Activated naive CD4-positive, alpha-beta T cell treated with anti-CD3 and anti-CD28 coated beads, Interleukin-2, amount 50 U/mL, for 24 hours (primary cell): ENCODE measurements at regions not wholly inside any gene's neighbourhood (a gene's known extent, or its start where the extent isn't known, plus 50 kb on each side); places are given as distances from the start of the nearest gene placed in this dataset.
A peak's percentile ranks its signal among the peaks of the same experiment; 100 is the strongest.
"Not testable (repeated sequence)": the region's sequence is repeated elsewhere in the genome, so short reads cannot be mapped to it uniquely, and the experiment has no call there.

Experiments used
- H3K27ac Mint-ChIP-seq: one replicate; pipeline ENCODE4 v1.8.0; 2021; ENCODE audit warnings: mild to moderate bottlenecking, mixed read lengths
- H3K27me3 Mint-ChIP-seq: one replicate; pipeline ENCODE4 v1.8.0; 2021; ENCODE audit warnings: mixed read lengths
- H3K36me3 Mint-ChIP-seq: one replicate; pipeline ENCODE4 v1.8.0; 2021; ENCODE audit warnings: mixed read lengths
- H3K4me1 Mint-ChIP-seq: one replicate; pipeline ENCODE4 v1.8.0; 2021; ENCODE audit warnings: mixed read lengths
- H3K4me3 Mint-ChIP-seq: one replicate; pipeline ENCODE4 v1.8.0; 2021; ENCODE audit warnings: mild to moderate bottlenecking, mixed read lengths
- H3K9me3 Mint-ChIP-seq: one replicate; pipeline ENCODE4 v1.8.0; 2021; ENCODE audit warnings: mixed read lengths

DNA sequence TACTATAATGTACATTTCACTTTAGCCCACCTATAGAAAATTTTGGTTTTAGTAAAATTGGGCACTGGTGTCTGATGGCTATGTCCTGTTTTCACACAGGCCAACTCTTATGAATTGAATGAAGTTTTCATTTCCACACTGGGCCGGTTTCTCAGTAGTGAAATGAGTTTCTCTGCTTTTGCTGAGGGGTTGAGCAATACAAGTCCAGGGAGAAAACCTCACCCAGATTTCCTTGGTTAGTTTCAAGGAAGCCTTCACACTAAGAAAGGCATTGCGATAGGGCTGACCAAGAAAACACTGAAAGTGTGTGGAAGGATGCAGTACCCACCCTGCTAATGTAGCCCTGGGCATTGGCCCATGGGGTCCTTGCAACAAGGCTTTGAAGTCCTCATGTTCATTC, 331.5 kb upstream of the CFAP20DC start:
- H3K4me1 Mint-ChIP-seq: peaks cover 31% of the 10 kb centered on the region
- H3K9me3 Mint-ChIP-seq: no peaks in the 10 kb centered on the region
- no peaks in the 10 kb centered on the region for H3K27me3 Mint-ChIP-seq
- H3K27ac Mint-ChIP-seq: no peak overlapping the region
- no peaks in the 10 kb centered on the region for H3K36me3 Mint-ChIP-seq
- no peak overlapping the region for H3K4me3 Mint-ChIP-seq

DNA sequence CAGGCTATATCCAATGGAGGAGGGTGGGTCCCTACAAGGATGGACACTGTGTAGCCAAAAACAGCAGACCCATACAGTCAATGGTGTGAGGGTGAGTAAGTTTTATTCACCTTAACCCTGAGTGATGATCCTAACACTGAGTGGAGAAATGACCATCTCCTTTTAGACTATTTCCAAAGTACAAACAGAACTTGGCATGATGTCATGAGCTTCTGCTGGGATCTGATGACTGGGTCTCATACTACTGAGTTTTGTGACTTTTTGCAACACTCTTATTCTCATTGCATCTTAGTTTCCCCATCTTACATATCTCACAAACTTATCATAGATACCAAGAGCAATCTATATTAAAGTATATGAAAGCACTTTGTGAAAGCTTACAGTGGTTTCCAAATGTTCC, 330.3 kb upstream of the CFAP20DC start:
- Mint-ChIP-seq H3K9me3 (no peaks in the 10 kb centered on the region), H3K27ac (no peak overlapping the region), H3K4me1 (peaks cover 21% of the 10 kb centered on the region), H3K4me3 (no peak overlapping the region), H3K27me3 (no peaks in the 10 kb centered on the region), H3K36me3 (no peaks in the 10 kb centered on the region)

DNA sequence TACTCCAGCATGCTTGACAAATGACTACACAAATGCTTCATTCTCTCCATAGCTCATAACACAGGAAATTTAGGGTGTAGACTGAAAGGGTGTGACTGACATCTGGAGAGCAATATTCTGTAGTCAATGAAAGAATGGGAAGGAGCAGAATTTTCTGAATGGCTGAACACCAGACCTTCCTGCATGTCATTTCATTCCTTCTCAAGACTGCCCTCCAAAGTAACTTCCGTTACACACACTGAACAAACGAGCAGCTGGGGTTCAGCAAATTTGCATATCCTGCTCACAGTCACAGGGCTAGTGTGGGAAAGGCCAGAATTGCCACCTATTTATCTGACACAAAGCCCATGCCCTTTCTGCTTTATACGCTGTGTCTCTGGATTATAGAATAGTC, 325.0 kb upstream of the CFAP20DC start:
- Mint-ChIP-seq H3K4me3 (no peak overlapping the region), H3K4me1 (no peaks in the 10 kb centered on the region), H3K27me3 (no peaks in the 10 kb centered on the region), H3K27ac (no peak overlapping the region), H3K9me3 (no peaks in the 10 kb centered on the region), H3K36me3 (no peaks in the 10 kb centered on the region)

DNA sequence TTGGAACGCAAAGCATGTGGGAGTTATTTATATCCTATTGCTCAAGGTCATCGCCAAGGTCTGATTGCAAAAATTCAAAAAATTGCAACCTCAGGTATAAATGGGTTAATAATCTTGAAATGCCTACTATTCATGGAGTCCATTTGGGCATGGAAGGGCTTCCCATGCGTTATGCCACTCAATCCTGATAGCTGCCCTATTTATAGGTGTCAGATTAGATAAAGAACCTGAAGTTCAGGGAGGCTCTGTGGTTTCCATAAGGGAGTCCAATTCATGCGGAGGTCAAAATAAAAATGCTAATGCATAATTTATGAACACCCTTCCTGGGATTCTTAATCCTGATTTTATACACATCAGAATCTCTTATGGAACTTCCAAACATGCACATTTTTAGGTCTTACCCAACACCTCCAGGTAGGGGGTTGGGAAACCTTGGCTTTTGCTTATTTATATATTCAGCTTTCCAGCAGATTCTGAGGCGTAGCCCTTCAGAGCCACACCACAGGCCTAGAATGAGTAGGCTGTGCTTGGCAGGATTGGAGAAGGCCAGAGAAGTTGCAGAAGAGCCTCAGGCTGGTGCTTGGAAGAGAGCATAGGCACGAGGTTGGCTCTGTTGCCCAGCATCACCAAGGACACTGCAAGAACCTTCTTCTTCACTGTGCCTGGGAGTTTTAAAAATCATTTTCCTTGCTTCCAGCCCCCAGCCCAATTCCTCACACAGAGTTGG, 324.4 kb upstream of the CFAP20DC start:
- Mint-ChIP-seq H3K27me3 (no peaks in the 10 kb centered on the region), H3K27ac (no peak overlapping the region), H3K36me3 (no peaks in the 10 kb centered on the region), H3K4me3 (no peak overlapping the region), H3K4me1 (peaks cover 3% of the 10 kb centered on the region), H3K9me3 (no peaks in the 10 kb centered on the region)

DNA sequence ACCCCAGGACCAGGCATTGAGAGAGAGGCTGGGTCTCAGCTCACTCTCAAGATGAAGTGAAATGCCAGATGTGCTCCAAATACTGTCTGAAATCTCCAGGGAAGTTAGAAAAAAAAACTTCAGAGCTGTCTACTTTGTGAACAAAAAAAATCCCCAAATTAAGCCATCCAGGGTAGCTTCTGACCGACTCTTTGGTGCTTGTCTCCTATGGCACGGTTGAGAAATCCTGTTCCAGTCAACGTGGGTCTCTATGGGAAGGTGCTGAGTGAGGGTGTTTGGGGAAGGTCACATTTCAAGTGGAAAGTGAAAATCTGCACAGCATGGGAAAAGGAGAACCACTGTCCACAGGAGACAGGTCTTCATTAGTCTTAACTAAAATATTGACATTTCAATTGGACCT, 322.5 kb upstream of the CFAP20DC start:
- H3K9me3 Mint-ChIP-seq: no peaks in the 10 kb centered on the region
- no peaks in the 10 kb centered on the region for H3K36me3 Mint-ChIP-seq
- no peak overlapping the region for H3K4me3 Mint-ChIP-seq
- peaks cover 12% of the 10 kb centered on the region for H3K4me1 Mint-ChIP-seq
- H3K27ac Mint-ChIP-seq: no peak overlapping the region
- H3K27me3 Mint-ChIP-seq: no peaks in the 10 kb centered on the region

DNA sequence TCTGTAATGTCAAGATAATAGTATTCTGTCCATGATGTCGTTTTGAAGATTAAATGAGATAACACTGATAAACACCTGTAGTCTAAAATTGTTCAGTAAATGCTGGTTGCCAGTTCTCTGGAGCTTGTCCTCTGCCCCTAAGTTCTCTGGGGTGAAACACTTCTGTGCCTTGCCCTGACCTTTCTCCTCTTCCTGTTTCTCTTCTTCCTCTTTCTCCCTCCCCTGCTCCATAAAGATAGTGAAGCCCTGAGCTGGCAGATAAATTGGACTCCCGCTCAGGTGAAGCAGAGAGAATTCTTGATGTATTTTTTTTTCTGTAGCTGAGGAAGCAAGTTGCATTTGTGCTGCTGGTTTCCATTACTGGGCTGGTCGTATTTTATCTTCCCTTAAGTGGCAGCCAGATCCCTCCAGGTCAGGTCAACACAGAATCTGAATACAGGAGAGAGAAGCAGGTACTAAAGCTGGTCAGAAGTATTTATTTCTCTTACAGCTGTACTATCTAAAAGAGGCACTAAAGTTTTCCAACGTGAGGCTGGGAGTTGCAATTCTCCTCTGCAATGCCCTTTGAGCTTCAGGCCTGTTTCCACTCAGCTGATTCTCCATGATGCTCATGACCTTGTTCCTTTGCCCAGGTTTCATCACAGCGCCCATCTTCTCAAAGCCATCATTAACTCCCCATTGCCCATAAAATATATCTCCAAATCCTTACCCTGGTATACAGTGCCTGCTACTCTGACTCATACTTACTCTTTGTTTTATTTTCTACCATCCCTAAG, 319.3 kb upstream of the CFAP20DC start:
- no peak overlapping the region for H3K4me3 Mint-ChIP-seq
- H3K36me3 Mint-ChIP-seq: peaks cover 1% of the 10 kb centered on the region

DNA sequence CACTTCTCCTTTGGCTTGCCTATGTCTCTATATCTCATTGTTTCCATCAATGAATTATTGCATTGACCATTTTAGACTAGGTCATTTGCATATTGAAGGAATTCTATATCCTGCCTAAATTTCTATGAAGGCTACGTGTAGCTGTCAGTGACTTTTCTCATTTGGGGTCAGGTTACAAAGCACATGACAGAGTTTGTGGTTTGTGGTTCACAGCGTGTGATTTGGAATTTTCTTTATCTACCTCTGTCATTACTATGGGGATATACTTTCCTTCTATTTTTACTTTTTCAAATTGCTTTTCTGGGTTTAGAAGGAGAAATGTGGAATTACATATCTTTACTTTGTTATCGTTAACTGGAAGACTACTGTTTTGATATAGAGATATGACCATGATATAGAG, 317.3 kb upstream of the CFAP20DC start:
- Mint-ChIP-seq H3K4me1 (peaks cover 22% of the 10 kb centered on the region), H3K4me3 (no peak overlapping the region), H3K36me3 (peaks cover 1% of the 10 kb centered on the region), H3K9me3 (no peaks in the 10 kb centered on the region), H3K27me3 (no peaks in the 10 kb centered on the region), H3K27ac (no peak overlapping the region)

More for the DNA sequence above, 319.3 kb upstream of the CFAP20DC start:
- H3K27me3 Mint-ChIP-seq: no peaks in the 10 kb centered on the region
- H3K27ac Mint-ChIP-seq: peak overlapping the region; percentile 1
- H3K4me1 Mint-ChIP-seq: peaks cover 22% of the 10 kb centered on the region
- no peaks in the 10 kb centered on the region for H3K9me3 Mint-ChIP-seq

DNA sequence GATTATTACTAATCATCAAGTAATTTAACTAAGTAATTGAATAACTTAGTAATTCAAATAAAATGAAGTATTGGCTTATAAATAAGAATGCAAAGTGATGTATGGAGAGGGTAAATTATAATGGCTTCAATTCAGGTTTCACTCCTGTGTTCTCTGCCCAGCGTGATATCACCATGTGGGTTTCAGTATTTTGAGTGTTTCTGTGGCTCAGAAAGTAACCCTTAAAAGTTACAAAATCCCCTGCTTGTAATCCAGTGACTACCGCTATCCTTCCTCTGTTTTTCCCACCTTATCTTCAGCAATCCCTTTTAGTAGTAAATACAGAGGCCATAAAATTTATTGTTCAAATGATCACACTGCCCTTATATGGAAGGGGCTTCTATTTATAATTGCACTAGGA, 316.4 kb upstream of the CFAP20DC start:
- Mint-ChIP-seq H3K36me3 (peaks cover 5% of the 10 kb centered on the region), H3K4me1 (peaks cover 22% of the 10 kb centered on the region), H3K27me3 (no peaks in the 10 kb centered on the region), H3K9me3 (peaks cover 7% of the 10 kb centered on the region), H3K4me3 (no peak overlapping the region), H3K27ac (no peak overlapping the region)

DNA sequence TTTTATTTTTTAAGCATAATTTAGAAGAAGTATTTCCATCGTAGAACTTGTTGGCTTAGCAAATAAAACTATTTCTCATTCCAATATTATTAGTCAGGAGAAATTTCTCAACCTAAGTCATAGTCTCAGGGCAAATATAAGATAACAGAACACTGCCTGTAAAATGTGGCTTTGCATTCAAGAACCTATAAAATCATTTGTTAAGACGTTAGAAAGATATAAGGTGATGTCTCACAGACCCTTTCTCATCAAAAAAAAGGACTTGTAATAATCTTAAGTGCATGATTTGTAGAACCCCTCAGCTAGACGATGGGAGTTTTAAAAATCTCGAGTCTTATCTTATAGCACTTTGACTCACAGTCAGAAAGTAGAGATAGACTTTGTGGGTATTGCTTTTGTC, 314.7 kb upstream of the CFAP20DC start:
- Mint-ChIP-seq H3K36me3 (peaks cover 5% of the 10 kb centered on the region), H3K27ac (no peak overlapping the region), H3K9me3 (peaks cover 11% of the 10 kb centered on the region), H3K4me3 (no peak overlapping the region), H3K27me3 (no peaks in the 10 kb centered on the region), H3K4me1 (peaks cover 22% of the 10 kb centered on the region)

DNA sequence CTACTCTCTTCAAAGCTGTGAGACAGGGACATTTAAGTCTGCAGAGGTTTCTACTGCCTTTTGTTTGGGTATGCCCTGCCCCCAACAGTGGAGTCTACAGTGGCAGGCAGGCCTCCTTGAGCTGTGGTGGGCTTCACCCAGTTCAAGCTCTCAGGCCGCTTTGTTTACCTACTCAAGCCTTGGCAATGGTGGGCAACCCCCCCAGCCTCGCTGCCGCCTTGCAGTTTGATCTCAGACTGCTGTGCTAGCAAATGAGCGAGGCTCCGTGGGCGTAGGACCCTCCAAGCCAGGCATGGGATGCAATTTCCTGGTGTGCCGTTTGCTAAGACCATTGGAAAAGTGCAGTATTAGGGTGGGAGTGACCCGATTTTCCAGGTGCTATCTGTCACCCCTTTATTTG, 310.5 kb upstream of the CFAP20DC start:
- peaks cover 15% of the 10 kb centered on the region for H3K9me3 Mint-ChIP-seq
- not testable (repeated sequence) for H3K27me3 Mint-ChIP-seq, H3K27ac Mint-ChIP-seq, H3K4me3 Mint-ChIP-seq, H3K4me1 Mint-ChIP-seq
- peaks cover 10% of the 10 kb centered on the region for H3K36me3 Mint-ChIP-seq

DNA sequence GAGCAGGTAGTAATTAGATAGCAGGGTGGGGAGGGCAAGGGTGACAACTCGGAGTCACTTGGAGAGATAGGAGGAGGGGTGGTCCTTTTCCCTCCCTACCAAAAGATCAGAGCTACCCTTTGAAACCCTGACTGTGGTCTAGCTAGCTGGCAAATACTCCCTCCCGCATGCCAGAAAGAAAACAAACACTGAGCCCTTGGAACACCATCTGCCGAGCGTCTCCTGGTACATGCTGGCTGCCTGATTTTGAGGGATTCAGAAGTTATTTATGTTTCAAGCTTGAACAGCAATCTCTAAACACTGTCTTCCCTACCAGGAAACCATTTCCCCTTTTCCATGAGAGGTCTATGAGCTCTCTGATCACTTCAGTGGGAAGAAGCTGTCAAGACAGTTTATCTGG, 291.6 kb upstream of the CFAP20DC start:
- Mint-ChIP-seq H3K4me1 (peaks cover 10% of the 10 kb centered on the region), H3K4me3 (no peak overlapping the region), H3K27me3 (no peaks in the 10 kb centered on the region), H3K36me3 (no peaks in the 10 kb centered on the region), H3K27ac (no peak overlapping the region), H3K9me3 (no peaks in the 10 kb centered on the region)

DNA sequence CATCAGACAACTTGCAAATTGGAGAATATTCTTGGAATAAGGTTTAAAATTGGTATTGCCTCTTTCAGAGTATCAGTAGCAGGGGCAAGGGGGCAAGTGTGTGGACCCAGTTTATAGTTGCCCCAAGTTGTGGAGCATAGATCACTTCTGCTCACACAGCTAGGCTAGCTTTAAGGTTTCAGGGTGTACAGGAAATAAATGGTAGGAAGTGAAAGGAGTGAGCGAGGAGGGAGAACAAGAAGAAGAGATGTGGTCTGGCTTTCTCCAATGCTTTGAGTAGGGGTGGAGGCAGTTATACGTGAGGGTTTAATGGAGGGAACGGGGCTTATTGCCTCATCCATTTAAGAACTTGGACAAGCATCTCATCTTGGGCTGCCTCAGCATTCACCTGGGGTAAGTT, 290.0 kb upstream of the CFAP20DC start:
- Mint-ChIP-seq H3K36me3 (no peaks in the 10 kb centered on the region), H3K9me3 (no peaks in the 10 kb centered on the region), H3K27ac (no peak overlapping the region), H3K4me3 (no peak overlapping the region), H3K4me1 (peaks cover 10% of the 10 kb centered on the region), H3K27me3 (no peaks in the 10 kb centered on the region)

DNA sequence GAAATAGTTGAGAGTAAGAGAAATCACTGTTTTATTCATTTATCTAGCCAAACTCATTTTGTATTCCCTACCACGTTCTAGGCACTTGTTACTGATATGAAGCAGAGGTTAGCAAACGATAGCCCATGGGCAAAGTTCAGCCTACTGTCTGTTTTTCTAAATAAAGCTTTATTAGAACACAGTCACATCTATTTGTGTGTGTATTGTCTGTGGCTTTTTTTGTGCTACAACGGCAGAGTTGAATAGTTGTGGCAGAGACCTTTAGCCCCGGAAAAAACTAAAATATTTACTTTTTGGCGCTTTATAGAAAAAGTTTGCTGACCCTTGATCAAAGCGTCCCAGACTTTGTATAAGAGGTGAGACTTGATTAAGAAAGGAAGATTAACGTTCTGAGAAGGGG, 289.1 kb upstream of the CFAP20DC start:
- Mint-ChIP-seq H3K9me3 (peaks cover 3% of the 10 kb centered on the region), H3K4me1 (peaks cover 10% of the 10 kb centered on the region), H3K27ac (no peak overlapping the region), H3K36me3 (no peaks in the 10 kb centered on the region), H3K4me3 (no peak overlapping the region), H3K27me3 (no peaks in the 10 kb centered on the region)

DNA sequence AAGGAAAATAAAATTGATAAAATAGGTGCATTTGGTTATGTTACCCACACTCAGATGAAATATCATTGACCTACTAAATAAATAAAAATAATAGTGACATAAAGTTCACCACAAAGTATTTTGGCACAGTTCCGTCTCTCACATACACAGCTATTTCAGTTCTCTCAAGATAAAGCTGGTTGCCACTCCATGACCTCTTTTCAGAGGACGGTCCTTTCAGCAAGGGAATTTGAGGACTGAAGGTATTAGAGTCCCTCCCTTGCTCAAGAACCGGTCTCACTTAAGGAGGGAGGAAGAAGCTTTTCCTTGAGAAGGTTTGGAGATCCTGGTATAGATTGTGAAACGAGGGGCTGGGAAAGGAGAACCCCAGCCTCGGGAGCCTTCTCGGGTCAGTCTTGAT, 285.5 kb upstream of the CFAP20DC start:
- peaks cover 5% of the 10 kb centered on the region for H3K9me3 Mint-ChIP-seq
- H3K27ac Mint-ChIP-seq: no peak overlapping the region
- no peaks in the 10 kb centered on the region for H3K27me3 Mint-ChIP-seq
- peaks cover 4% of the 10 kb centered on the region for H3K36me3 Mint-ChIP-seq
- H3K4me1 Mint-ChIP-seq: peaks cover 9% of the 10 kb centered on the region
- no peak overlapping the region for H3K4me3 Mint-ChIP-seq

DNA sequence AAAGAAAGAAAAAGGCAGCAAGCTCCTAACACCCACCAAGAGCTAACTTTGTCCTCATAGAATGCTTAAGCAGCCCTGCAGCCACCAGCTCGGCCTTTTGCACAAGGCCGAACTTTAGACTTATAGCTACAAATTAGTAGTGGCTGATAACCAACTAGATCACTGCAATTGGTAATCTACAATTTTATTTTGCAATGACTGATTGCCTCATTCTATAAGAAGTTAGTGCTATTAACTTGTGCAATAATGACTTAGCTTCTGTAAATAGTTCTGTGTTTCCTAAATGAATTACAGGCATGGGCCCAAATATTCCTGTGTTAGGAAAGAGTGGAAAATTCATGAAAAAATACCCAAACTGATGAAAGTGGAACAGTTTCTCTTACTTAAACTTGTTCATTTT, 284.8 kb upstream of the CFAP20DC start:
- peaks cover 4% of the 10 kb centered on the region for H3K36me3 Mint-ChIP-seq
- H3K27me3 Mint-ChIP-seq: no peaks in the 10 kb centered on the region
- peaks cover 1% of the 10 kb centered on the region for H3K4me1 Mint-ChIP-seq
- H3K27ac Mint-ChIP-seq: no peak overlapping the region
- peaks cover 5% of the 10 kb centered on the region for H3K9me3 Mint-ChIP-seq
- no peak overlapping the region for H3K4me3 Mint-ChIP-seq

DNA sequence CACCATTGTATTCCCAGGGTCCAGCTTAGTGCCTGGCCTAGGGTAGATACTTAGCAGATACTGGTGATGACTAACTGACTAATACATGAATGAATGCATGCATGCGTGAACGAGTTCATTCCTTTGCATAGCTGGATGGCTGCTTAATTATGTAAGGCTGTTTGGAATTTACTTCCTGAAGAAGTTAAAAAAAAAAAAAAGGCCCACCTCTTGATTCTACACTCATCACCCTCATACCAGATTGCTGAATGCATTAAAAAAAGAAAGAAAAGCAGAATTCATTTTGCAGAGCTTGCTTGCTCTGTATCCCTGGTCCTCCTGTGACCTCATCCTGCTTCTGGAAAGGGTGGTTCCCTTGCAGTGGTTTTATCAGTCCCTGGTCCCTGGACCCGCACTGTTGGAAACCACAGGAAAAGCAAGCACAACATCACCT, 277.6 kb upstream of the CFAP20DC start:
- H3K27me3 Mint-ChIP-seq: no peaks in the 10 kb centered on the region
- H3K4me3 Mint-ChIP-seq: no peak overlapping the region
- H3K9me3 Mint-ChIP-seq: peaks cover 5% of the 10 kb centered on the region
- no peak overlapping the region for H3K27ac Mint-ChIP-seq
- H3K36me3 Mint-ChIP-seq: no peaks in the 10 kb centered on the region
- H3K4me1 Mint-ChIP-seq: no peaks in the 10 kb centered on the region
